ENCODE measurements at regions not wholly inside any gene's neighbourhood (a gene's known extent, or its start where the extent isn't known, plus 50 kb on each side); places are given as distances from the start of the nearest gene placed in this dataset.

DNA sequence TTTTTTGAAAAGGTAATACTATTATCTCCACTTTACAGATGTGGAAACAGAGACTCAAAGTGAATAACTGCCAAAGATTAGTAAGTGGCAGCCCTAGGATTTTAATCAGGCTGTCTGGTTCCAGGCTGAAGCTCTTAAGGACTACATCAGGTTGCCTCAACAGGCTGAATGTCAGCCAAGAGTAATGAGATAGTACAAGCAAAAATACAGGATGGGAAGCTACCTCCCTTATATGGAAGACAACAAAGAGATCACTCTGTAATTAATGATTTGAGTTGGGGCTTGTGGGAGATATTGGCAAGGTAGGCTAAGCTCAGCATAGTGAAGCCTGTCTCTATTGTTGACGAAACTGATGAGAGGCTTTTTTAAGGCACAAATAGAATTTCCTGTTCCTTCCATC, 323.1 kb downstream of the KCNJ3 start:
- Histone ChIP-seq H3K9ac (ENCODE audit: low read length) (no peak overlapping the region), H3K27ac (ENCODE audit: low read length) (no peak overlapping the region), H4K20me1 (ENCODE audit: insufficient read depth, low read length) (no peaks in the 10 kb centered on the region), H3K36me3 (replicated peaks; ENCODE audit: low read depth, low read length) (no peaks in the 10 kb centered on the region), H3K4me1 (ENCODE audit: low read length) (no peaks in the 10 kb centered on the region), H3K27me3 (ENCODE audit: low read depth, low read length) (no peaks in the 10 kb centered on the region), H3K9me3 (ENCODE audit: insufficient read depth, low read length) (no peaks in the 10 kb centered on the region), H3K79me2 (ENCODE audit: low read length) (no peaks in the 10 kb centered on the region), H2AFZ (ENCODE audit: low read depth, low read length) (no peak overlapping the region), H3K4me2 (ENCODE audit: low read length) (no peak overlapping the region), H3K4me3 (ENCODE audit: low read length) (no peak overlapping the region)
- no peak for TF ChIP-seq CTCF (IDR thresholded peaks at IDR 0.05; ENCODE audit: low read depth, low read length)
- TF ChIP-seq EZH2phosphoT487 (IDR thresholded peaks at IDR 0.05; ENCODE audit: low read depth), result no peak

DNA sequence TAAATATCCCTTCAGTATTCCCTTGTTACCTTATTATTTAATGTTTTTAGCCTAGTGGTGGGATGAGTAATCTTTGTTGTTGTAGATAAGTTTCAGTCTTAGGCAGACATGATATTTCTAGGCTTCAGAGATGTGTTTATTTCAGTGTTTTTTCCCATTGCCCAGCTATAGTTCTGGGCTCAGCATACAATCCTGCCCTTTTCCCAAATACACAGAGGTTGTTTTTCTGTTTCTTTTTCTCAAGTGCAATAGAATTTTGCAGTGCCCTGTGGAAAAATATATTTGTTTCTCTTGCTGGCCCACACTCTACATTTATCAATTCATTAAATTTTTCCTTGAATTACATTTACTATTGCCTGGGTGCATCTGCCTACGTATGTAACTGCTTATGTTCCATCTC, 321.8 kb downstream of the KCNJ3 start:
- H3K36me3 ChIP-seq (replicated peaks; ENCODE audit: low read depth, low read length), result no peaks in the 10 kb centered on the region
- no peaks in the 10 kb centered on the region for H4K20me1 ChIP-seq (ENCODE audit: insufficient read depth, low read length)
- H2AFZ ChIP-seq (ENCODE audit: low read depth, low read length), result no peak overlapping the region
- H3K27me3 ChIP-seq (ENCODE audit: low read depth, low read length), result no peaks in the 10 kb centered on the region
- H3K4me2 ChIP-seq (ENCODE audit: low read length), result no peak overlapping the region
- TF ChIP-seq CTCF (IDR thresholded peaks at IDR 0.05; ENCODE audit: low read depth, low read length) (no peak), EZH2phosphoT487 (IDR thresholded peaks at IDR 0.05; ENCODE audit: low read depth) (no peak)
- H3K4me3 ChIP-seq (ENCODE audit: low read length), result no peak overlapping the region
- H3K27ac ChIP-seq (ENCODE audit: low read length), result no peak overlapping the region
- H3K4me1 ChIP-seq (ENCODE audit: low read length), result no peaks in the 10 kb centered on the region
- H3K9me3 ChIP-seq (ENCODE audit: insufficient read depth, low read length), result no peaks in the 10 kb centered on the region
- H3K9ac ChIP-seq (ENCODE audit: low read length), result no peak overlapping the region
- no peaks in the 10 kb centered on the region for H3K79me2 ChIP-seq (ENCODE audit: low read length)

DNA sequence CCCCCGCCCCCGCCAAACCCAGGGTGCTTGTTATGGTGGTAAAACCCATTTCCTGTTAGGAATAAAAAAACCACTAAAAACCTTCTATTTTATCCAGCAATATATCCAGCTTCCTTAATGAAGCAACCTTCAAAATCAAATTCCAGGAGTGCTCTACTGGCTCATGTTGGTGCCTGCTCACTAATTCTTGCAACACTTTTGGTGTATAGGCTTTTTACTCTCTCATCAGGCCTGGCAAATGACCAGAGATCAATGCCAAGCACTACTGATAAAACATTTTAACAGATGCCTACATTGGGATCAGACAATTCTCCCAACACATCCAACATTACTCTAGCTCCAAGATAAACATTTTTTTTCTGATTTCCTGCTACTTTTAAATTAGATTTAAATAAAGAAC, 312.4 kb downstream of the KCNJ3 start:
- TF ChIP-seq EZH2phosphoT487 (IDR thresholded peaks at IDR 0.05; ENCODE audit: low read depth) (no peak), CTCF (IDR thresholded peaks at IDR 0.05; ENCODE audit: low read depth, low read length) (no peak)

GRCh38 chr2:154995361-154995760, 296.9 kb downstream of the KCNJ3 start:
- no peak overlapping the region for H2AFZ ChIP-seq (ENCODE audit: low read depth, low read length)
- no peaks in the 10 kb centered on the region for H4K20me1 ChIP-seq (ENCODE audit: insufficient read depth, low read length)
- no peaks in the 10 kb centered on the region for H3K36me3 ChIP-seq (replicated peaks; ENCODE audit: low read depth, low read length)
- H3K4me1 ChIP-seq (ENCODE audit: low read length), result no peaks in the 10 kb centered on the region
- no peak overlapping the region for H3K4me3 ChIP-seq (ENCODE audit: low read length)
- no peak overlapping the region for H3K27ac ChIP-seq (ENCODE audit: low read length)
- TF ChIP-seq CTCF (IDR thresholded peaks at IDR 0.05; ENCODE audit: low read depth, low read length) (no peak), EZH2phosphoT487 (IDR thresholded peaks at IDR 0.05; ENCODE audit: low read depth) (no peak)
- H3K9me3 ChIP-seq (ENCODE audit: insufficient read depth, low read length), result no peaks in the 10 kb centered on the region
- H3K79me2 ChIP-seq (ENCODE audit: low read length), result no peaks in the 10 kb centered on the region
- no peak overlapping the region for H3K4me2 ChIP-seq (ENCODE audit: low read length)
- H3K27me3 ChIP-seq (ENCODE audit: low read depth, low read length), result no peaks in the 10 kb centered on the region
- H3K9ac ChIP-seq (ENCODE audit: low read length), result no peak overlapping the region

More for the DNA sequence above, 312.4 kb downstream of the KCNJ3 start:
- no peak overlapping the region for H3K27ac ChIP-seq (ENCODE audit: low read length)
- H3K9ac ChIP-seq (ENCODE audit: low read length), result no peak overlapping the region
- H3K4me3 ChIP-seq (ENCODE audit: low read length), result no peak overlapping the region
- no peaks in the 10 kb centered on the region for H3K9me3 ChIP-seq (ENCODE audit: insufficient read depth, low read length)
- H3K27me3 ChIP-seq (ENCODE audit: low read depth, low read length), result no peaks in the 10 kb centered on the region
- no peaks in the 10 kb centered on the region for H3K79me2 ChIP-seq (ENCODE audit: low read length)
- H3K4me1 ChIP-seq (ENCODE audit: low read length), result no peaks in the 10 kb centered on the region
- no peak overlapping the region for H3K4me2 ChIP-seq (ENCODE audit: low read length)
- no peak overlapping the region for H2AFZ ChIP-seq (ENCODE audit: low read depth, low read length)
- H4K20me1 ChIP-seq (ENCODE audit: insufficient read depth, low read length), result no peaks in the 10 kb centered on the region
- no peaks in the 10 kb centered on the region for H3K36me3 ChIP-seq (replicated peaks; ENCODE audit: low read depth, low read length)
